Upper lobe of left lung (tissue), 6 donors: ENCODE measurements at regions not wholly inside any gene's neighbourhood (a gene's known extent, or its start where the extent isn't known, plus 50 kb on each side); places are given as distances from the start of the nearest gene placed in this dataset.

Source experiments
- ATAC-seq, 2 donors: fragments of 200-7000 bp; cut with Tn5 transposase; one replicate each; pipeline ENCODE4 v1.9.1; 2022; ENCODE audit warnings: mild to moderate bottlenecking in 2 of 2, moderate library complexity in 2 of 2; ENCODE audit not compliant: low FRiP score in 2 of 2
- DNase-seq, 2 donors: peaks; one replicate each; pipeline ENCODE4 v3.0.0-alpha.2; 2019 to 2020
- H3K27ac ChIP-seq, 4 donors: fragments of 200-600 bp; sonication (generic); one replicate each; pipeline ENCODE4 v1.5.1; 2016 to 2019
- H3K27me3 ChIP-seq, 4 donors: fragments of 200-600 bp; sonication (generic); one replicate each; pipeline ENCODE4 v1.5.1; 2017 to 2019
- H3K36me3 ChIP-seq, 4 donors: fragments of 200-600 bp; sonication (generic); one replicate each; pipeline ENCODE4 v1.5.1; 2016 to 2019
- H3K4me1 ChIP-seq, 4 donors: fragments of 200-600 bp; sonication (generic); one replicate each; pipeline ENCODE4 v1.5.1; 2018 to 2019
- H3K4me3 ChIP-seq, 4 donors: fragments of 200-600 bp; sonication (generic); one replicate each; pipeline ENCODE4 v1.5.1; 2017 to 2019; ENCODE audit warnings: mild to moderate bottlenecking in 2 of 4, moderate library complexity in 1 of 4
- H3K9me3 ChIP-seq, 4 donors: fragments of 200-600 bp; sonication (generic); one replicate each; pipeline ENCODE4 v1.5.1; 2018 to 2019
- EP300 ChIP-seq, 4 donors: sonication (generic); formaldehyde crosslinking; IDR thresholded peaks; one replicate each; pipeline ENCODE4 v1.5.1; 2017; ENCODE audit warnings: antibody characterized with exemption in 4 of 4, control low read depth in 2 of 4
- POLR2A ChIP-seq, 4 donors: fragments of 450-650 bp; IDR thresholded peaks; one replicate each; pipeline ENCODE4 v1.5.1; 2016 to 2017; ENCODE audit warnings: antibody characterized with exemption in 4 of 4, mild to moderate bottlenecking in 2 of 4
- POLR2AphosphoS5 ChIP-seq, 2 donors: sonication (generic); formaldehyde crosslinking; IDR thresholded peaks; one replicate each; pipeline ENCODE4 v1.5.1; 2017; ENCODE audit warnings: antibody characterized with exemption in 2 of 2
- WGBS, 2 donors: methylation state at CpG; one replicate each; pipeline ENCODE4 v1.1.5; 2017 to 2018; 5-methylcytosine and 5-hydroxymethylcytosine counted together
- TF ChIP-seq, protein P1 (sequence below), 6 experiments: fragments of 450-650 bp in 4 of 6; fragments of 200-600 bp in 2 of 6; sonication (generic) in 2 of 6; IDR thresholded peaks; one replicate each; pipeline ENCODE4 v1.5.1; 2016 to 2019; ENCODE audit warnings: antibody characterized with exemption in 6 of 6
- donor health status: DM: no; HTN: no; CAD: no; lungs with moderate emphysema.
- donor health status: DM: no; HTN: yes; CAD: no; lungs with severe emphysema.

DNA sequence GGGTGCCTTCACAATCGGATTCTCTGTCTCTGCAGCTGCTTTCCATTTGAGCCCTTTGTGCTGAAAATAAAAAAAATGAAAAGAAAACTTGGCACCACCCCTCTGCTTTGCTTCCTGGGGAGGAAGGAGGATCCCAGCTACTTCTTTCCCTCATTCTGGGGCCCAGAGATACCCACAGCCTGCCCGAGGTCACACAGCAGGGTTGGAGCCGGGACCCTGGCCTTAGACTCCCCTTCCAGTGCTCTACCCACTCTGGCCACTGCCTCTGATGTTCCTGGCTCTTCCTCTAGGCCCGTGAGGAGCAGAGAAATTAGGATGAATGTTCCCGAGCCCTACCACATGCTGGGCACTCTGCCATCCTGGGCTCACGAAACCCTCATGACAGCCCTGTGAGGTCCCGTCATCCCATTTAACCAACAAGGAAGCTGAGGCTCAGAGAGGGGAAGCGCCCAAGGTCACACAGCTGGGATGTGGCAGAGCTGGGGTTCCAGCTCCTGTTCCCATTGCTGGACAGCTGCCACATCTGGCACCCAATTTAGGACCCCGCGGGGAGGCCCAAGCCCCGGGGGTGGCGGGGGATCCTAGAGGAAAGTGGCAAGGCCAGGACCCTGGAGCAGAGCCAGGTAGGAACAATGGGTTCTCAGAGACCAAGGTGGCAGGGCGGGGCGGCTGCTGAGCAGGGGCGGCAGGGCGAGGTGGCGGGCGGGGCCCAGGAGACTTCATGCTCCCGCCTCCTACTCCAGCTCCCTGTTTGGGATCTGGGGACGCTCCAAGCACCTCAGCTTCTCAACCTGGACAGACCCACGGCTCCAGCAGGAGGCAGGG lies 76.6 kb downstream of the CEBPB start:
- TF ChIP-seq POLR2AphosphoS5 (IDR thresholded peaks at IDR 0.05) (peak; percentile 19 to 49), EP300 (IDR thresholded peaks at IDR 0.05) (peak in 1 of 4 donors; percentile 39), POLR2A (IDR thresholded peaks at IDR 0.05) (peak in 1 of 4 donors; percentile 84)
- TF ChIP-seq, protein P1, sequence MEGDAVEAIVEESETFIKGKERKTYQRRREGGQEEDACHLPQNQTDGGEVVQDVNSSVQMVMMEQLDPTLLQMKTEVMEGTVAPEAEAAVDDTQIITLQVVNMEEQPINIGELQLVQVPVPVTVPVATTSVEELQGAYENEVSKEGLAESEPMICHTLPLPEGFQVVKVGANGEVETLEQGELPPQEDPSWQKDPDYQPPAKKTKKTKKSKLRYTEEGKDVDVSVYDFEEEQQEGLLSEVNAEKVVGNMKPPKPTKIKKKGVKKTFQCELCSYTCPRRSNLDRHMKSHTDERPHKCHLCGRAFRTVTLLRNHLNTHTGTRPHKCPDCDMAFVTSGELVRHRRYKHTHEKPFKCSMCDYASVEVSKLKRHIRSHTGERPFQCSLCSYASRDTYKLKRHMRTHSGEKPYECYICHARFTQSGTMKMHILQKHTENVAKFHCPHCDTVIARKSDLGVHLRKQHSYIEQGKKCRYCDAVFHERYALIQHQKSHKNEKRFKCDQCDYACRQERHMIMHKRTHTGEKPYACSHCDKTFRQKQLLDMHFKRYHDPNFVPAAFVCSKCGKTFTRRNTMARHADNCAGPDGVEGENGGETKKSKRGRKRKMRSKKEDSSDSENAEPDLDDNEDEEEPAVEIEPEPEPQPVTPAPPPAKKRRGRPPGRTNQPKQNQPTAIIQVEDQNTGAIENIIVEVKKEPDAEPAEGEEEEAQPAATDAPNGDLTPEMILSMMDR (IDR thresholded peaks at IDR 0.05): no peak
- peaks cover 23 to 41% (median 30%) of the 10 kb centered on the region in 4 donors for H3K4me1 ChIP-seq
- H3K9me3 ChIP-seq: no peaks in the 10 kb centered on the region
- no peaks in the 10 kb centered on the region for H3K36me3 ChIP-seq
- peak overlapping the region in 2 of 4 donors; percentile 15 to 22 for H3K4me3 ChIP-seq
- ATAC-seq (peak; percentile 31 to 73), DNase-seq (peak; percentile 89 to 90)
- 33 to 48% methylated on average over 6 to 21 of the region's 21 CpGs for WGBS, 2 donors
- no peaks in the 10 kb centered on the region for H3K27me3 ChIP-seq
- H3K27ac ChIP-seq: peak overlapping the region; percentile 3 to 89 (median 63)

DNA sequence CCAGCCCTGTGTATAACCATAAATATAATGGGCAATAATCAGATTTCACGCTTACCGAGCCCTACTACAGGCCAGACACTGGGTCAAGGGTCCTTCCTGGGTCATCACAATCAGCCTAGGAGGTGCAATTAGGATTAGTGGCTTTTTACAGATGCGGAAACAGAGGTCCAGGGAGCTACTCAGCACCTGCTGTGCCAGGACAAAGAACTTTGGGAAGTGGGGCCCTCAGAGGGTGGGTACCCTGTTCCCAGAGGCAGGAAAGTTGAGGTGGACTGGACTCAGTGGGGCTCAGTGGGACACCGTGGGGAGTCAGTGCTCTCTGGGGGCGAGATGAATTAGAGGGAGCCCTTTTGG lies 77.2 kb downstream of the CEBPB start:
- peak overlapping the region in 2 of 4 donors; percentile 15 to 22 for H3K4me3 ChIP-seq
- peak in 1 of 2 donors; percentile 11 for ATAC-seq

DNA sequence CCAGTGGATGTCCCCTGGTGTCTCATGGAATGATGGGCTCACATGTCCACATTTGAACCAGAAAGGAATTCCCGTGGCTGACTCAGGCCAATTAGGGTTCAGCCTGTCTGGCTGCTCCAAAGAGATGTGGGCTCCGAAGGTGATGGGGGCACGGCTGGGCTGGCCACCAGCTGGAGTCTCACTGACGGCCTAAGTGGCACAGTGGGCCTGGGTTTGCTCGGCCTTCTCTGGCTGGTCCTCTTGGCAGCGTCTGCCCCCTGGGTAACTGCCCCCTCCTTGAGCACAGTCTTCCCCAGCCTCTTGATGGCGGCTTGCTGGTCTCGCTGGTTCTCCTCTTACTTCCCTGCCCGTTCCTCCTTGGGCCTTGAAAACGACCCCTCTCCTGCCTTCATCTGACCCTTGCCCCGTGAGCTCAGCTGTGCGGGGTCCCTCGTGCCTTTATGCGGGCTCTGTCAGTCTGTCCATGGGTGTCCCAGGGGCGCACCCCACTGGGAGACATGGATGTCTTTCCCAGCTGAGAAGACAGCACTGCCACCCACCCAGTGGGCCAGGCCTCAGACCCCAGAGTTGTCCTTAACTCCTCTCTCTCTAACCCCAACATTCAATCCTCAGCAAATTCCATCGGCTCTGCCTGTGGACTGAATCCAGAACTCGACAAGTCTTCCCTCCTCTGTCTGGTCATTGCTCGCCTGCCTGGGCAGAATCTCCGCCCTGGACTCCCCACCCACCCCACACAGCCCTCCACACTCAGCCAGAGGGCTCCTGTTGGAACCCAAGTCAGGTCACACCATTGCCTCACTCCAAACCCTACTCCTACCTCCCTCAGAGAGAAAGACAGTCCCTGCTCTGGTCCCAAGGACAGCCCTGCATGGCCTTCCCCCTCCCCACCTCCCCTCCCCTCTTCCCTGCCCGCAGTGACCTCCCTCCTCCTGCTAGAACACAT lies 78.7 kb downstream of the CEBPB start:
- ATAC-seq (no peak), DNase-seq (no peak)
- H3K4me3 ChIP-seq: no peak overlapping the region

More for the DNA sequence above, 77.2 kb downstream of the CEBPB start:
- no peaks in the 10 kb centered on the region for H3K9me3 ChIP-seq
- TF ChIP-seq, protein P1 (IDR thresholded peaks at IDR 0.05): peak in 3 of 6 experiments; percentile 11 to 17 (median 14)
- TF ChIP-seq POLR2AphosphoS5 (IDR thresholded peaks at IDR 0.05): no peak
- no peak for DNase-seq
- 60 to 78% methylated on average over 5 of the region's 5 CpGs for WGBS, 2 donors
- no peaks in the 10 kb centered on the region for H3K27me3 ChIP-seq
- no peaks in the 10 kb centered on the region for H3K36me3 ChIP-seq
- H3K27ac ChIP-seq: peak overlapping the region in 3 of 4 donors; percentile 49 to 89 (median 77)
- H3K4me1 ChIP-seq: peaks cover 27 to 47% (median 35%) of the 10 kb centered on the region in 4 donors

DNA sequence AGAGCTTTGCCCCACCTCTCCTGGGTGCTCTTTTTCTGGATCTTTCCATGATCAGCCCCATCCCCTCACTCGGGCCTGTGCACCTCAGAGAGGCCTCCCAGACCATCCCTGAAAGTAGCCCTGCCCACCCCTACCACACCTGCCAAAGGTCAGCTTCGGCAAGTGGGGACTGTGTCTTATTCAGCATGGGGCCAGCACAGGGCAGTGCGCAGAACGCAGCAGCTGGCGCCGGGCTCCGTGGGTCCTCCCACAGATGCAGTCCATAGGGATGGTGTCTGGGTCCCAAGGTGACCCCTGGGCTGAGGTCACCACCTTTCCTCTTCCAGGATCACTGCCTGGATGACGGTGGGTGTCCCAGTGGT lies 79.4 kb downstream of the CEBPB start:
- Histone ChIP-seq H3K27me3 (no peaks in the 10 kb centered on the region), H3K4me3 (no peak overlapping the region), H3K4me1 (peaks cover 44 to 67% (median 53%) of the 10 kb centered on the region in 4 donors), H3K9me3 (no peaks in the 10 kb centered on the region), H3K27ac (peak overlapping the region in 3 of 4 donors; percentile 76 to 89 (median 81)), H3K36me3 (no peaks in the 10 kb centered on the region)
- ATAC-seq: no peak
- no peak for DNase-seq
- WGBS, 2 donors: 88 to 89% methylated on average over 4 to 7 of the region's 8 CpGs
- TF ChIP-seq POLR2AphosphoS5 (IDR thresholded peaks at IDR 0.05): no peak
- no peak for TF ChIP-seq POLR2A (IDR thresholded peaks at IDR 0.05)
- TF ChIP-seq, protein P1 (IDR thresholded peaks at IDR 0.05): no peak
- no peak for TF ChIP-seq EP300 (IDR thresholded peaks at IDR 0.05)

More for the DNA sequence above, 78.7 kb downstream of the CEBPB start:
- peaks cover 42 to 62% (median 49%) of the 10 kb centered on the region in 4 donors for H3K4me1 ChIP-seq
- no peaks in the 10 kb centered on the region for H3K9me3 ChIP-seq
- H3K27ac ChIP-seq: peak overlapping the region in 3 of 4 donors; percentile 21 to 89 (median 76)
- no peaks in the 10 kb centered on the region for H3K27me3 ChIP-seq
- no peaks in the 10 kb centered on the region for H3K36me3 ChIP-seq
- WGBS, 2 donors: 86 to 90% methylated on average over 18 of the region's 20 CpGs
- TF ChIP-seq POLR2A (IDR thresholded peaks at IDR 0.05) (peak in 1 of 4 donors; percentile 12), EP300 (IDR thresholded peaks at IDR 0.05) (no peak)

DNA sequence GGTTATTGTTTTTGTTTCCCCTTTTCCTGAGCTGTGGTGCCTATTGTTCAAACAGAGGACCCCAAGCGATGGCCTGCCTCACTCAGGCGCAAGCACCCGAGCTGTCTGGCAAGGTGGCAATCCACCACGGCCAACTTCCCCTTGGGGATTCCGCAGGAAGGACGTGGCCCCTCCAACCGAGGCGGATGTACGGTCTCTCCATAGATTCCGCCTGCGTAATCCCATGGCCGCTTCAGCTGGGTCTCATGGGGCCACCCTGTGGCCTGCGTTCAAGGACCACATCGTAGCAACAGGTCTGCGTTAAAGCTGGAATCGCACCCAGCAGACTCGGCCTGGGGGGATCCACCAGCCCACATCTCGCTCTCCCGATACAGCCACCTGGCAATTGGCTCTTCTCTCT lies 79.9 kb downstream of the CEBPB start:
- H3K4me1 ChIP-seq: peaks cover 44 to 67% (median 53%) of the 10 kb centered on the region in 4 donors
- DNase-seq (peak in 1 of 2 donors; percentile 80), ATAC-seq (peak in 1 of 2 donors; percentile 7)
- no peaks in the 10 kb centered on the region for H3K36me3 ChIP-seq
- H3K27ac ChIP-seq: peak overlapping the region; percentile 76 to 89 (median 84)
- no peaks in the 10 kb centered on the region for H3K9me3 ChIP-seq
- TF ChIP-seq POLR2AphosphoS5 (IDR thresholded peaks at IDR 0.05): peak; percentile 50 to 70
- TF ChIP-seq EP300 (IDR thresholded peaks at IDR 0.05): peak in 1 of 4 donors; percentile 42
- TF ChIP-seq POLR2A (IDR thresholded peaks at IDR 0.05): peak in 1 of 4 donors; percentile 78
- TF ChIP-seq, protein P1 (IDR thresholded peaks at IDR 0.05): peak in 1 of 6 experiments; percentile 27
- no peaks in the 10 kb centered on the region for H3K27me3 ChIP-seq
- no peak overlapping the region for H3K4me3 ChIP-seq
- WGBS, 2 donors: 48 to 54% methylated on average over 17 to 19 of the region's 19 CpGs
